GM23338 (cell line): ENCODE measurements at regions not wholly inside any gene's neighbourhood (a gene's known extent, or its start where the extent isn't known, plus 50 kb on each side); places are given as distances from the start of the nearest gene placed in this dataset.

Experiments used
- ATAC-seq: fragments of 200-7000 bp; cut with Tn5 transposase; 3 replicates; pipeline ENCODE4 v1.9.1; 2020
- DNase-seq: peaks from one replicate; pipeline ENCODE4 v3.0.0-alpha.2; 2015; ENCODE audit warnings: low spot score
- H2AFZ ChIP-seq: fragments of 200-600 bp; sonication (generic); 2 replicates; pipeline ENCODE4 v1.8.0; 2016; ENCODE audit warnings: antibody characterized with exemption, mild to moderate bottlenecking, moderate library complexity
- H3F3A ChIP-seq: fragments of 200-600 bp; sonication (generic); replicated peaks from 2 replicates; pipeline ENCODE4 v1.8.0; 2017; ENCODE audit warnings: antibody characterized with exemption, mixed run types, low read depth
- H3K27ac ChIP-seq: fragments of 200-600 bp; sonication (generic); 2 replicates; pipeline ENCODE4 v1.6.1; 2016; ENCODE audit warnings: low read depth
- H3K27me3 ChIP-seq: fragments of 200-600 bp; sonication (generic); 2 replicates; pipeline ENCODE4 v1.8.0; 2016; ENCODE audit warnings: mild to moderate bottlenecking, mixed run types, moderate library complexity; ENCODE audit not compliant: insufficient read depth
- H3K36me3 ChIP-seq: fragments of 200-600 bp; sonication (generic); 2 replicates; pipeline ENCODE4 v1.8.0; 2016; ENCODE audit warnings: mild to moderate bottlenecking; ENCODE audit not compliant: insufficient read depth
- H3K4me1 ChIP-seq: fragments of 200-600 bp; sonication (generic); 2 replicates; pipeline ENCODE4 v1.8.0; 2016; ENCODE audit warnings: mild to moderate bottlenecking, moderate library complexity; ENCODE audit not compliant: insufficient read depth
- H3K4me2 ChIP-seq: fragments of 200-600 bp; sonication (generic); 2 replicates; pipeline ENCODE4 v1.7.1; 2017; ENCODE audit warnings: mixed run types
- H3K4me3 ChIP-seq: fragments of 200-600 bp; sonication (generic); 2 replicates; pipeline ENCODE4 v1.6.1; 2016; ENCODE audit warnings: mixed run types
- H3K79me2 ChIP-seq: fragments of 200-600 bp; sonication (generic); replicated peaks from 2 replicates; pipeline ENCODE4 v1.8.0; 2017; ENCODE audit warnings: mild to moderate bottlenecking; ENCODE audit not compliant: insufficient read depth
- H3K9me2 ChIP-seq: fragments of 200-600 bp; sonication (generic); 2 replicates; pipeline ENCODE4 v1.8.0; 2017; ENCODE audit not compliant: insufficient read depth
- H4K20me1 ChIP-seq: fragments of 200-600 bp; sonication (generic); replicated peaks from 2 replicates; pipeline ENCODE4 v1.8.0; 2017; ENCODE audit warnings: mild to moderate bottlenecking; ENCODE audit not compliant: insufficient read depth
- H3K27ac Mint-ChIP-seq: 2 replicates; pipeline ENCODE4 v1.8.0; 2020; ENCODE audit warnings: inconsistent platforms, mild to moderate bottlenecking, moderate library complexity, mixed read lengths
- H3K27me3 Mint-ChIP-seq: 3 replicates; pipeline ENCODE4 v1.8.0; 2022; ENCODE audit warnings: low read depth, mild to moderate bottlenecking, moderate library complexity, mixed read lengths, inconsistent platforms; ENCODE audit not compliant: insufficient read depth, poor library complexity
- H3K36me3 Mint-ChIP-seq: 3 replicates; pipeline ENCODE4 v1.8.0; 2021; ENCODE audit warnings: low read depth, mild to moderate bottlenecking, inconsistent platforms, moderate library complexity, mixed read lengths
- H3K4me1 Mint-ChIP-seq: 3 replicates; pipeline ENCODE4 v1.8.0; 2020; ENCODE audit warnings: mild to moderate bottlenecking, inconsistent platforms, mixed read lengths
- H3K4me3 Mint-ChIP-seq: 3 replicates; pipeline ENCODE4 v1.8.0; 2021; ENCODE audit warnings: moderate library complexity, mild to moderate bottlenecking, inconsistent platforms, mixed read lengths
- H3K9me3 Mint-ChIP-seq: 3 replicates; pipeline ENCODE4 v1.8.0; 2020; ENCODE audit warnings: moderate library complexity, mild to moderate bottlenecking, inconsistent platforms, mixed read lengths
- CREB1 ChIP-seq: fragments of 250-450 bp; sonication (Bioruptor Pico); IDR thresholded peaks from 2 replicates; pipeline ENCODE4 v1.5.0; 2020; ENCODE audit warnings: low read depth, mild to moderate bottlenecking, moderate library complexity
- CTCF ChIP-seq, 2 experiments: fragments of 200-600 bp in 1 of 2; sonication (generic) in 1 of 2; conservative IDR thresholded peaks; 2 replicates each; pipeline versions ENCODE4 v1.5.1 to v1.6.1; 2016 to 2017; ENCODE audit warnings: antibody characterized with exemption in 2 of 2, low read depth in 2 of 2, mild to moderate bottlenecking in 2 of 2, moderate library complexity in 1 of 2
- ETS1 ChIP-seq: IDR thresholded peaks from 2 replicates; pipeline ENCODE4 v1.6.1; 2016; ENCODE audit warnings: antibody characterized with exemption
- EZH2 ChIP-seq: fragments of 200-600 bp; sonication (generic); IDR thresholded peaks from one replicate; pipeline ENCODE4 v1.8.0; 2017; ENCODE audit warnings: antibody characterized with exemption, mild to moderate bottlenecking, low read depth; ENCODE audit not compliant: unreplicated experiment
- EZH2phosphoT487 ChIP-seq: fragments of 200-600 bp; sonication (generic); IDR thresholded peaks from one replicate; pipeline ENCODE4 v1.8.1; 2018; ENCODE audit warnings: antibody characterized with exemption; ENCODE audit not compliant: unreplicated experiment
- NANOG ChIP-seq: IDR thresholded peaks from 2 replicates; pipeline ENCODE4 v1.6.1; 2016; ENCODE audit warnings: antibody characterized with exemption, borderline replicate concordance
- POLR2AphosphoS5 ChIP-seq: IDR thresholded peaks from 2 replicates; pipeline ENCODE4 v1.6.1; 2016; ENCODE audit warnings: antibody characterized with exemption, low read depth
- REST ChIP-seq: IDR thresholded peaks from one replicate; pipeline ENCODE4 v1.6.1; 2018; ENCODE audit warnings: antibody characterized with exemption; ENCODE audit not compliant: unreplicated experiment
- STAT1 ChIP-seq: IDR thresholded peaks from one replicate; pipeline ENCODE4 v1.6.1; 2016; ENCODE audit warnings: antibody characterized with exemption; ENCODE audit not compliant: unreplicated experiment
- ZNF331 ChIP-seq: fragments of 250-450 bp; sonication (Bioruptor Pico); IDR thresholded peaks from 2 replicates; pipeline ENCODE4 v1.5.0; 2020; ENCODE audit warnings: low read depth, mild to moderate bottlenecking, moderate library complexity

- DNase-seq (peak; percentile 77), ATAC-seq (peak; percentile 94)
Measured at GRCh38 chr6:93017213-93017612, 402.1 kb downstream of the EPHA7 start.

GRCh38 chr6:93013054-93013453, 406.3 kb downstream of the EPHA7 start:
- H3K27ac ChIP-seq = no peak overlapping the region
- H3K36me3 ChIP-seq = no peaks in the 10 kb centered on the region
- H3K9me2 ChIP-seq = 0 out of 2 replicates have a peak, but pooled peaks cover 5% of the 10 kb centered on the region
- H3K36me3 Mint-ChIP-seq = no peaks in the 10 kb centered on the region
- no peaks in the 10 kb centered on the region for H3K79me2 ChIP-seq
- DNase-seq = no peak
- no peak overlapping the region for H2AFZ ChIP-seq
- H3K27ac Mint-ChIP-seq = no peak overlapping the region
- no peak overlapping the region for H3K4me2 ChIP-seq
- H3K9me3 Mint-ChIP-seq = no peaks in the 10 kb centered on the region
- TF ChIP-seq CTCF (conservative IDR thresholded peaks at IDR 0.05; ENCODE audit: low read depth in 2 of 2) = no peak
- TF ChIP-seq EZH2phosphoT487 = no peak
- H3K4me1 Mint-ChIP-seq = peaks cover 9% of the 10 kb centered on the region
- no peaks in the 10 kb centered on the region for H3K27me3 ChIP-seq
- peaks cover 5% of the 10 kb centered on the region for H3K27me3 Mint-ChIP-seq
- no peak overlapping the region for H3K4me3 Mint-ChIP-seq
- H3F3A ChIP-seq = no peaks in the 10 kb centered on the region
- no peak for ATAC-seq
- no peaks in the 10 kb centered on the region for H4K20me1 ChIP-seq
- 0 out of 2 replicates have a peak, but pooled peaks cover 5% of the 10 kb centered on the region for H3K4me1 ChIP-seq
- H3K4me3 ChIP-seq = no peak overlapping the region

More at GRCh38 chr6:93017213-93017612, 402.1 kb downstream of the EPHA7 start:
- H3K36me3 Mint-ChIP-seq = no peaks in the 10 kb centered on the region
- H3K4me2 ChIP-seq = no peak overlapping the region
- TF ChIP-seq CTCF (conservative IDR thresholded peaks at IDR 0.05; ENCODE audit: low read depth in 2 of 2) (peak; percentile 66 to 80), ZNF331 (no peak), CREB1 (CRISPR knock-in tag) (no peak), NANOG (no peak)
- no peak overlapping the region for H3K4me3 ChIP-seq
- H4K20me1 ChIP-seq = no peaks in the 10 kb centered on the region
- H3F3A ChIP-seq = no peaks in the 10 kb centered on the region
- no peaks in the 10 kb centered on the region for H3K36me3 ChIP-seq
- peaks cover 14% of the 10 kb centered on the region for H3K4me1 Mint-ChIP-seq
- H3K79me2 ChIP-seq = no peaks in the 10 kb centered on the region
- no peaks in the 10 kb centered on the region for H3K27me3 ChIP-seq
- H3K4me1 ChIP-seq = 0 out of 2 replicates have a peak, but pooled peaks cover 5% of the 10 kb centered on the region
- H3K9me2 ChIP-seq = no peaks in the 10 kb centered on the region
- peaks cover 5% of the 10 kb centered on the region for H3K27me3 Mint-ChIP-seq
- no peak overlapping the region for H3K4me3 Mint-ChIP-seq
- H3K27ac ChIP-seq = no peak overlapping the region
- H3K9me3 Mint-ChIP-seq = no peaks in the 10 kb centered on the region
- H3K27ac Mint-ChIP-seq = no peak overlapping the region
- peak overlapping the region; percentile 75; the same call in 1 of the 2 replicates for H2AFZ ChIP-seq

GRCh38 chr6:93008375-93008774, 411.0 kb downstream of the EPHA7 start:
- Mint-ChIP-seq H3K27ac (no peak overlapping the region), H3K36me3 (no peaks in the 10 kb centered on the region), H3K4me1 (peaks cover 9% of the 10 kb centered on the region), H3K4me3 (no peak overlapping the region), H3K9me3 (no peaks in the 10 kb centered on the region), H3K27me3 (peaks cover under 1% of the 10 kb centered on the region)
- Histone ChIP-seq H3K79me2 (no peaks in the 10 kb centered on the region), H3K4me1 (0 out of 2 replicates have a peak, but pooled peaks cover 5% of the 10 kb centered on the region), H3K27me3 (no peaks in the 10 kb centered on the region), H3K36me3 (no peaks in the 10 kb centered on the region), H3F3A (no peaks in the 10 kb centered on the region), H3K4me2 (no peak overlapping the region), H3K9me2 (0 out of 2 replicates have a peak, but pooled peaks cover 5% of the 10 kb centered on the region), H2AFZ (0 out of 2 replicates have a peak overlapping the region, but pooled peaks have one; percentile 11), H4K20me1 (no peaks in the 10 kb centered on the region), H3K27ac (no peak overlapping the region), H3K4me3 (no peak overlapping the region)
- DNase-seq (no peak), ATAC-seq (no peak)
- TF ChIP-seq CREB1 (CRISPR knock-in tag) (no peak), ETS1 (no peak), STAT1 (no peak), EZH2 (no peak), NANOG (no peak), EZH2phosphoT487 (no peak), POLR2AphosphoS5 (no peak), REST (no peak), ZNF331 (no peak)
